BJ (cell line): ENCODE measurements at regions not wholly inside any gene's neighbourhood (a gene's known extent, or its start where the extent isn't known, plus 50 kb on each side); places are given as distances from the start of the nearest gene placed in this dataset.

ENCODE experiments used
- CTCF ChIA-PET: fragments of 350-600 bp; formaldehyde crosslinking; extraction: SDS; loops from one replicate; lab custom pipeline; 2021; ENCODE audit warnings: antibody characterized with exemption, inconsistent platforms; lab: Yijun Ruan, JAX
- POLR2A ChIA-PET: fragments of 300-600 bp; sonication (Branson Sonifier 250); formaldehyde crosslinking; extraction: SDS; loops from one replicate; lab custom pipeline; 2021; ENCODE audit warnings: antibody characterized with exemption; lab: Charles Lee
- DNase-seq: peaks from one replicate; pipeline ENCODE4 v3.0.0-alpha.2; 2011; ENCODE audit warnings: low read depth
- H3K27me3 ChIP-seq: 2 replicates; pipeline ENCODE4 v1.6.0; 2011; ENCODE audit warnings: low read length; ENCODE audit not compliant: control insufficient read depth, insufficient read depth
- H3K36me3 ChIP-seq: 2 replicates; pipeline ENCODE4 v1.5.1; 2011; ENCODE audit warnings: low read length; ENCODE audit not compliant: control insufficient read depth, insufficient read depth
- H3K4me3 ChIP-seq: 2 replicates; pipeline ENCODE4 v1.5.1; 2011; ENCODE audit warnings: low read depth, mild to moderate bottlenecking, control low read depth, low read length
- TF ChIP-seq, protein P1 (sequence below): IDR thresholded peaks from 2 replicates; pipeline ENCODE4 v1.5.1; 2011; ENCODE audit warnings: low read depth, mild to moderate bottlenecking, control low read depth, inconsistent platforms, low read length, moderate library complexity; ENCODE audit not compliant: insufficient read depth

GRCh38 chr7:85748861-85749260 is 562.0 kb upstream of the SEMA3D start:
- TF ChIP-seq, protein P1, sequence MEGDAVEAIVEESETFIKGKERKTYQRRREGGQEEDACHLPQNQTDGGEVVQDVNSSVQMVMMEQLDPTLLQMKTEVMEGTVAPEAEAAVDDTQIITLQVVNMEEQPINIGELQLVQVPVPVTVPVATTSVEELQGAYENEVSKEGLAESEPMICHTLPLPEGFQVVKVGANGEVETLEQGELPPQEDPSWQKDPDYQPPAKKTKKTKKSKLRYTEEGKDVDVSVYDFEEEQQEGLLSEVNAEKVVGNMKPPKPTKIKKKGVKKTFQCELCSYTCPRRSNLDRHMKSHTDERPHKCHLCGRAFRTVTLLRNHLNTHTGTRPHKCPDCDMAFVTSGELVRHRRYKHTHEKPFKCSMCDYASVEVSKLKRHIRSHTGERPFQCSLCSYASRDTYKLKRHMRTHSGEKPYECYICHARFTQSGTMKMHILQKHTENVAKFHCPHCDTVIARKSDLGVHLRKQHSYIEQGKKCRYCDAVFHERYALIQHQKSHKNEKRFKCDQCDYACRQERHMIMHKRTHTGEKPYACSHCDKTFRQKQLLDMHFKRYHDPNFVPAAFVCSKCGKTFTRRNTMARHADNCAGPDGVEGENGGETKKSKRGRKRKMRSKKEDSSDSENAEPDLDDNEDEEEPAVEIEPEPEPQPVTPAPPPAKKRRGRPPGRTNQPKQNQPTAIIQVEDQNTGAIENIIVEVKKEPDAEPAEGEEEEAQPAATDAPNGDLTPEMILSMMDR = no peak
- Histone ChIP-seq H3K27me3 (peaks cover 1% of the 10 kb centered on the region; the same call in 1 of the 2 replicates), H3K4me3 (no peak overlapping the region), H3K36me3 (no peaks in the 10 kb centered on the region)
- ChIA-PET POLR2A (no interaction called here), CTCF (interaction anchor here (0.8 to 3.2 kb wide), 12 partner anchors 9 to 720 kb away, joined by 3 to 17 read pairs (median 4); partner anchors contain the start of gene SEMA3D)
- DNase-seq = no peak

GRCh38 chr7:85737426-85737825 is 550.6 kb upstream of the SEMA3D start:
- CTCF ChIA-PET = interaction anchor here (3.1 kb wide), 1 partner anchor 13 kb away, joined by 16 read pairs; no protein-coding TSS in a partner anchor
- DNase-seq = no peak
- Histone ChIP-seq H3K27me3 (no peaks in the 10 kb centered on the region), H3K4me3 (no peak overlapping the region), H3K36me3 (no peaks in the 10 kb centered on the region)
- POLR2A ChIA-PET = no interaction called here
- TF ChIP-seq, protein P1 = no peak

- Histone ChIP-seq H3K4me3 (no peak overlapping the region), H3K27me3 (no peaks in the 10 kb centered on the region), H3K36me3 (no peaks in the 10 kb centered on the region)
- TF ChIP-seq, protein P1 = no peak
- DNase-seq = no peak
- ChIA-PET CTCF (interaction anchor here (3.1 kb wide), 1 partner anchor 14 kb away, joined by 16 read pairs; no protein-coding TSS in a partner anchor), POLR2A (no interaction called here)
These were observed 549.2 kb upstream of the SEMA3D start for GRCh38 chr7:85736085-85736484.

DNA sequence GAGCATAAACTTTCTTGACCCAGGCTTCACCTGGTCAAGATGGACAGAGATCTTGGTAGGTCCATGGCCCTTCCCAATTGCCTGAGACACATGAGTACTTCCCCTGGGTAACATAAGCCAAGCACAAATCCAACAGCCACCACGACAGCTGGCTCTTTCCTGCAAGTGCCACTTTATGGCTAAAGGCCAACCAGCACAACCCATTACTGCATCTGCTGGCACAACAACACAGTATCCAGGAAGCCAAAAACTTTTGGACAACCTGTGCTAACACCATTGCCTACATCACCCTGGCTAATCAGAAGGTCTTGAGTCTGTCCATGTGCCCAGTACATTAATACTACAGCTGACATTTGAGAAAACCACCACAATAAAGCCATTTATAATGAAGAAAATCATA is 548.0 kb upstream of the SEMA3D start:
- Histone ChIP-seq H3K36me3 (no peaks in the 10 kb centered on the region), H3K4me3 (no peak overlapping the region), H3K27me3 (no peaks in the 10 kb centered on the region)
- POLR2A ChIA-PET = no interaction called here
- TF ChIP-seq, protein P1 = no peak
- DNase-seq = no peak
- CTCF ChIA-PET = no interaction called here

GRCh38 chr7:85733169-85733915 is 546.5 kb upstream of the SEMA3D start:
- POLR2A ChIA-PET = no interaction called here
- no peaks in the 10 kb centered on the region for H3K27me3 ChIP-seq
- DNase-seq = no peak
- H3K4me3 ChIP-seq = no peak overlapping the region
- no peaks in the 10 kb centered on the region for H3K36me3 ChIP-seq
- TF ChIP-seq, protein P1 = no peak
- CTCF ChIA-PET = no interaction called here
